PC-9 (cell line): ENCODE measurements at regions not wholly inside any gene's neighbourhood (a gene's known extent, or its start where the extent isn't known, plus 50 kb on each side); places are given as distances from the start of the nearest gene placed in this dataset.

Experiments
- CTCF ChIP-seq: fragments of 200-600 bp; sonication (generic); conservative IDR thresholded peaks from 2 replicates; pipeline ENCODE4 v1.6.1; 2017; ENCODE audit warnings: mixed run types, antibody characterized with exemption, mild to moderate bottlenecking, moderate library complexity
- EZH2 ChIP-seq: fragments of 200-600 bp; sonication (generic); IDR thresholded peaks from 2 replicates; pipeline ENCODE4 v1.8.0; 2017; ENCODE audit warnings: antibody characterized with exemption, low read depth

- TF ChIP-seq CTCF (no peak), EZH2 (no peak)
These were observed 993.0 kb downstream of the MAT2B start for GRCh38 chr5:164498438-164498837.
